ENCODE measurements at regions not wholly inside any gene's neighbourhood (a gene's known extent, or its start where the extent isn't known, plus 50 kb on each side); places are given as distances from the start of the nearest gene placed in this dataset.

GRCh38 chr3:22792533-22792932, 410.6 kb upstream of the UBE2E2 start:
- no peak for TF ChIP-seq CTCF (IDR thresholded peaks at IDR 0.05)
- TF ChIP-seq POLR2A (IDR thresholded peaks at IDR 0.05) = no peak
